Thyroid gland (tissue), 4 donors: ENCODE measurements at regions not wholly inside any gene's neighbourhood (a gene's known extent, or its start where the extent isn't known, plus 50 kb on each side); places are given as distances from the start of the nearest gene placed in this dataset.

Experiments used
- DNase-seq, 2 donors: peaks; one replicate each; pipeline ENCODE4 v3.0.0-alpha.2; 2019
- H3K27ac ChIP-seq, 3 donors: fragments of 200-600 bp; sonication (generic); 1 replicate in 2 of 3; 2 replicates in 1 of 3; pipeline ENCODE4 v1.5.1; 2016 to 2019; ENCODE audit warnings: mild to moderate bottlenecking in 1 of 3, moderate library complexity in 1 of 3
- H3K27me3 ChIP-seq: fragments of 200-600 bp; sonication (generic); one replicate; pipeline ENCODE4 v1.5.1; 2019
- H3K36me3 ChIP-seq, 2 donors: fragments of 200-600 bp; sonication (generic); one replicate each; pipeline ENCODE4 v1.5.1; 2016 to 2019
- H3K4me1 ChIP-seq, 2 donors: fragments of 200-600 bp; sonication (generic); one replicate each; pipeline ENCODE4 v1.5.1; 2017 to 2019
- H3K4me3 ChIP-seq, 3 donors: fragments of 200-600 bp; sonication (generic); replicated peaks in 1 of 3; 1 replicate in 2 of 3; 2 replicates in 1 of 3; pipeline ENCODE4 v1.5.1; 2016; ENCODE audit warnings: mild to moderate bottlenecking in 1 of 3
- H3K9me3 ChIP-seq: fragments of 200-600 bp; sonication (generic); one replicate; pipeline ENCODE4 v1.5.1; 2017
- POLR2A ChIP-seq, 2 donors: fragments of 450-650 bp; IDR thresholded peaks; one replicate each; pipeline ENCODE4 v1.6.1; 2017; ENCODE audit warnings: antibody characterized with exemption in 2 of 2, mild to moderate bottlenecking in 2 of 2, moderate library complexity in 1 of 2
- WGBS, 2 donors: methylation state at CpG; one replicate each; pipeline ENCODE4 v1.1.5; 2017; 5-methylcytosine and 5-hydroxymethylcytosine counted together
- intact Hi-C: fragments of 100-400 bp; cut with DNase I; formaldehyde crosslinking; loops from one replicate; pipeline ENCODE4 v1.15.1; 2023
- TF ChIP-seq, protein P1 (sequence below), 6 experiments: fragments of 200-600 bp in 3 of 6; fragments of 450-650 bp in 3 of 6; sonication (generic) in 3 of 6; IDR thresholded peaks; one replicate each; pipeline ENCODE4 v1.5.1; 2016 to 2019; ENCODE audit warnings: antibody characterized with exemption in 6 of 6, mild to moderate bottlenecking in 2 of 6, inconsistent platforms in 1 of 6, moderate library complexity in 1 of 6

DNA sequence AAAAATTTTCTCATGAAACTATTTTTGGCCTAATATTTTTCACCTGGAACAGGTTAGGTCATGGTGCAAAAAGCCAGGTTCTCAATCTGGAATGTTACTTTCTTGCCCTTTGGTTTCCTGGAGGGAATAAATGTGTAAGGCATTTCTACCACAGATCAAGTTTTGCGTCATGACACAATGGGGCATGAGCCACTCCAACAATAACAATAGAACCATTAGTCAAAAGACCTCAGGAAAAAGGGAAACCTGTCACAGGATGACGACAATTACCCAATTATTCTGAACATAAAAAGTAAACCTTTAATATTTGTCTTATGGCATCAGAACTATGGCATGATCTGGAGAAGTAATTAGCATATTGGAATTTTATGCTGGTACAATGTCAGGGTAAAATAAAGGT is 88.2 kb upstream of the HNRNPA3 start:
- Histone ChIP-seq H3K27ac (no peak overlapping the region), H3K4me3 (no peak overlapping the region), H3K27me3 (no peaks in the 10 kb centered on the region), H3K4me1 (peaks cover 0 to 8% of the 10 kb centered on the region in 2 donors), H3K36me3 (no peaks in the 10 kb centered on the region), H3K9me3 (no peaks in the 10 kb centered on the region)
- no peak for DNase-seq
- TF ChIP-seq POLR2A (IDR thresholded peaks at IDR 0.05) = no peak
- TF ChIP-seq, protein P1, sequence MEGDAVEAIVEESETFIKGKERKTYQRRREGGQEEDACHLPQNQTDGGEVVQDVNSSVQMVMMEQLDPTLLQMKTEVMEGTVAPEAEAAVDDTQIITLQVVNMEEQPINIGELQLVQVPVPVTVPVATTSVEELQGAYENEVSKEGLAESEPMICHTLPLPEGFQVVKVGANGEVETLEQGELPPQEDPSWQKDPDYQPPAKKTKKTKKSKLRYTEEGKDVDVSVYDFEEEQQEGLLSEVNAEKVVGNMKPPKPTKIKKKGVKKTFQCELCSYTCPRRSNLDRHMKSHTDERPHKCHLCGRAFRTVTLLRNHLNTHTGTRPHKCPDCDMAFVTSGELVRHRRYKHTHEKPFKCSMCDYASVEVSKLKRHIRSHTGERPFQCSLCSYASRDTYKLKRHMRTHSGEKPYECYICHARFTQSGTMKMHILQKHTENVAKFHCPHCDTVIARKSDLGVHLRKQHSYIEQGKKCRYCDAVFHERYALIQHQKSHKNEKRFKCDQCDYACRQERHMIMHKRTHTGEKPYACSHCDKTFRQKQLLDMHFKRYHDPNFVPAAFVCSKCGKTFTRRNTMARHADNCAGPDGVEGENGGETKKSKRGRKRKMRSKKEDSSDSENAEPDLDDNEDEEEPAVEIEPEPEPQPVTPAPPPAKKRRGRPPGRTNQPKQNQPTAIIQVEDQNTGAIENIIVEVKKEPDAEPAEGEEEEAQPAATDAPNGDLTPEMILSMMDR (IDR thresholded peaks at IDR 0.05) = no peak
- 81 to 82% methylated on average over 2 of the region's 2 CpGs for WGBS, 2 donors
- intact Hi-C loops = no loop called here

DNA sequence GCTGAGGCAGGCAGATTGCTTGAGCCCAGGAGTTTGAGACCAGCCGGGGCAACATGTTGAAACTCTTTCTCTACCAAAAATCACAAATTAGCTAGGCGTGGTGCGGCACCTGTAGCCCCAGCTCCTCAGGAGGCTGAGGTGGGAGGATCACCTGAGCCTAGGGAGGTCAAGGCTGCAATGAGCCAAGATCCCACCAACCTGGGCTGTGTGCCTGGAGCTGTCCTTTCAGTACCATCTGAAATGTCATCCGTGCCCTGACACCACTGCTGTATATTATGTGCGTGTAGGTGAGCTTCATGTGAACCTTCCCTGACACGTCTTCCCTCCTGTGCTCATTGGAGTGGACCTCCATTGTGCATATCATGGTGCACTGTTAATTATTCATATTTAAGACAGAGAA is 84.8 kb upstream of the HNRNPA3 start:
- no peak for DNase-seq
- TF ChIP-seq, protein P1 (IDR thresholded peaks at IDR 0.05) = no peak
- TF ChIP-seq POLR2A (IDR thresholded peaks at IDR 0.05) = no peak
- Histone ChIP-seq H3K27ac (no peak overlapping the region), H3K36me3 (no peaks in the 10 kb centered on the region), H3K4me3 (no peak overlapping the region), H3K9me3 (no peaks in the 10 kb centered on the region), H3K27me3 (no peaks in the 10 kb centered on the region), H3K4me1 (peaks cover 3 to 18% of the 10 kb centered on the region in 2 donors)
- 93 to 97% methylated on average over 6 of the region's 6 CpGs for WGBS, 2 donors
- intact Hi-C loops = no loop called here

DNA sequence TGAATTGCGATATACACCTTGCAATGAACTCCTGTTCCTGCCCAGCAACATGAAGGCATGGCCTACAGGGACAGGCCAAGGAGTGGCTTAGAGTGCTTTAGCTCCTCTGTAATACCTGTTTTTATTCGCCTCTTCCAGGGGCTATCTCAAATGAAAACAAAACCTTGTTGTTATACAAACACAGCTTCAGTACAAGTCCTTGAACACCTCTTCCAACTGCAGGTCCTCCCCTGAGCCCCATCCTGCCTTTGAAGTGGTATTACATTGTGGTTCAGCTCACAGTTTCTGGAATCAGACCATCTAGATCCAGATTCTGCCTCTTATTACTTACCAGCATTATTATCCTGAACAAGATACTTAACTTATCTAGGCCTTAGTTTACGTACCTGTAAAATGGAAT is 83.0 kb upstream of the HNRNPA3 start:
- H3K27me3 ChIP-seq = no peaks in the 10 kb centered on the region
- no peaks in the 10 kb centered on the region for H3K36me3 ChIP-seq
- intact Hi-C loops = no loop called here
- peaks cover 3 to 18% of the 10 kb centered on the region in 2 donors for H3K4me1 ChIP-seq
- TF ChIP-seq, protein P1 (IDR thresholded peaks at IDR 0.05) = no peak
- TF ChIP-seq POLR2A (IDR thresholded peaks at IDR 0.05) = no peak
- DNase-seq = peak; percentile 37 to 68
- no peak overlapping the region for H3K4me3 ChIP-seq
- WGBS, 2 donors = 38 to 53% methylated on average over 3 of the region's 3 CpGs
- H3K9me3 ChIP-seq = no peaks in the 10 kb centered on the region
- no peak overlapping the region for H3K27ac ChIP-seq

DNA sequence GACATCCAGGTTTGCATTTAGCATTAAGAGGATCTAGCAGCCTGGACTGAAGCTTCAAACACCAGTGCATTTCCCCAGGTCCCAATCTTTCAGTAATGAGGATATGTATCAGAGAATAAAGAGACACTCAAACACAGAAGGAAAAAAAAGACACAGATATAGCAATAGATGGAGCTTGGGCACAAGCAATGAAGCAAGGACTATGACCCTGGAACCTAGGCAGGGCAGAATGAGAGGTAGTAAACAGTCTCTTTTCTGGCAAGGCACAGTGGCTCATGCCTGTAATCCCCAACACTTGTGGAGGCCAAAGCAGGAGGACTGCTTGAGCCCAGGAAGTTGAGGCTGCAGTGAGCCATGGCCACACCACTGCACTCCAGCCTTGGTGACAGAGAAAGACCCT is 80.7 kb upstream of the HNRNPA3 start:
- Histone ChIP-seq H3K9me3 (no peaks in the 10 kb centered on the region), H3K4me1 (peaks cover 3 to 20% of the 10 kb centered on the region in 2 donors), H3K27ac (no peak overlapping the region), H3K36me3 (no peaks in the 10 kb centered on the region), H3K4me3 (no peak overlapping the region), H3K27me3 (no peaks in the 10 kb centered on the region)
- TF ChIP-seq, protein P1 (IDR thresholded peaks at IDR 0.05) = no peak
- no peak for TF ChIP-seq POLR2A (IDR thresholded peaks at IDR 0.05)
- intact Hi-C loops = no loop called here
- DNase-seq = no peak

DNA sequence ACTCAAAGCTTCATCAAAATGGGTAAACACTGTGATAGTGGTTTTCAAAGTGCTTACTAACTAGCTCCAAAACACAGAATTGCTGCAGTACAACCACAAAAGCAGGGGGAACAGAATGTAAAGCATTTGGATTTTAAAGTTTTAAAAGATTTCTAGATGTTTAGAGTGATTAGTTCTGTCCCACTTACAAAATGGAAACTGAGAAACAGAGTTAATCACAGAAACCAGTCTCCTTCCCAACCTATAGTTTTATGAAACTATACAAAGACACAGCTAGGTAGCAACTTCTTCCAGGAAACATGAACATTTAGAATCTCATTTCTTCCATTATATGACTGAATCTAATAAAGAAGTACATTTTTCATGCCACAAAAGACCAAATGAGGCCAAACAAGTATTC is 73.8 kb upstream of the HNRNPA3 start:
- TF ChIP-seq POLR2A (IDR thresholded peaks at IDR 0.05) = no peak
- TF ChIP-seq, protein P1 (IDR thresholded peaks at IDR 0.05) = no peak
- DNase-seq = no peak
- H3K4me1 ChIP-seq = peaks cover 0 to 5% of the 10 kb centered on the region in 2 donors
- H3K27me3 ChIP-seq = no peaks in the 10 kb centered on the region
- no peak overlapping the region for H3K27ac ChIP-seq
- H3K9me3 ChIP-seq = no peaks in the 10 kb centered on the region
- intact Hi-C loops = no loop called here
- no peaks in the 10 kb centered on the region for H3K36me3 ChIP-seq
- H3K4me3 ChIP-seq = no peak overlapping the region
